Neutrophil (primary cell): ENCODE measurements at regions not wholly inside any gene's neighbourhood (a gene's known extent, or its start where the extent isn't known, plus 50 kb on each side); places are given as distances from the start of the nearest gene placed in this dataset.

ENCODE experiments used
- H3K27ac ChIP-seq: fragments of 200-600 bp; sonication (generic); 2 replicates; pipeline ENCODE4 v1.5.1; 2016; ENCODE audit warnings: mild to moderate bottlenecking, moderate library complexity
- H3K27me3 ChIP-seq: fragments of 200-600 bp; sonication (generic); 2 replicates; pipeline ENCODE4 v1.6.0; 2016; ENCODE audit warnings: mild to moderate bottlenecking
- H3K36me3 ChIP-seq: fragments of 200-600 bp; sonication (generic); 2 replicates; pipeline ENCODE4 v1.5.1; 2017
- H3K4me1 ChIP-seq, 2 experiments: fragments of 200-600 bp in 1 of 2; sonication (generic) in 1 of 2; 1 replicate in 1 of 2; 2 replicates in 1 of 2; pipeline versions ENCODE4 v1.5.1 to v1.6.1; 2013 to 2016; ENCODE audit warnings: low read depth in 1 of 2, low read length in 1 of 2, mild to moderate bottlenecking in 1 of 2, moderate library complexity in 1 of 2; ENCODE audit not compliant: control insufficient read depth in 1 of 2, insufficient read depth in 1 of 2
- H3K4me3 ChIP-seq, 2 experiments: fragments of 200-600 bp in 1 of 2; sonication (generic) in 1 of 2; 1 replicate in 1 of 2; 2 replicates in 1 of 2; pipeline ENCODE4 v1.5.1; 2013 to 2016; ENCODE audit warnings: low read depth in 1 of 2, low read length in 1 of 2, mild to moderate bottlenecking in 1 of 2, moderate library complexity in 1 of 2
- H3K9me3 ChIP-seq: fragments of 200-600 bp; sonication (generic); 2 replicates; pipeline ENCODE4 v1.5.1; 2016
- TF ChIP-seq, protein P1 (sequence below): fragments of 200-600 bp; sonication (generic); IDR thresholded peaks from 2 replicates; pipeline ENCODE4 v1.5.1; 2016; ENCODE audit warnings: antibody characterized with exemption

DNA sequence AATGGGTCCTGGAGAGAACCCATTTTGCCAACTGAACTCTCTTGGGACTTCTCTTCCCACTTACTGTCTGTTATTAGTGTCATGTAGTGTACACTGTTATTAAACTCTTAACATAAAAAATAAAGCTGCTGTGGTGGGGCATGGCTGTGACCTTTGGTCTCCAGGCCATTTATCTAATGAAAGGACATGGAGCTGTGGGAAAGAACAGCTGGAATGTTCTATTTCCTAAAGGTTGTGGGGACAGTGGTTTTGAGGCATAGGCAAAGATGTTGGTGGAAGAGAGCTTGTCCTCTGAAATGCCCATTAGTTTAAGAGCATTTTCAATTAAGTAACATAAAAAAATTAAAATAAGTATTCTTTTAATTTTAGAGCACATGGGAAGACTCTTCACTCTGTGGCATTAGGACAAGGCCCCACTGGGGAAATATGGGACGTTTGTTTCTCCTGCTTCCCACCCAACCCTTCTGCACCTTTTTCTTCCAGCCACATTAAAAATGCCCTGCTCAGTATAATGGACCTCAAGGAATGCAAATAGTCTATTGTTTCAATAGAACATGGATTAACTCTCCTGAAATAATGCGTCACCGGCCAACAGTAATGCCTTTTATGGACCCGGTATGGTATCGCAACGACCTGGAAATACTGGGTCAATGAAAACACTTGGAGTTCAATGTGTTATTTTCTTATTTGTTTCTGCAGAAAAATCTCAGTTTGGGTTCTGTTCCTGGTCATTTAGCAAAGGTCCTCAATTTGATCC is 149.6 kb downstream of the BUB3 start:
- no peaks in the 10 kb centered on the region for H3K36me3 ChIP-seq
- no peaks in the 10 kb centered on the region for H3K4me1 ChIP-seq

DNA sequence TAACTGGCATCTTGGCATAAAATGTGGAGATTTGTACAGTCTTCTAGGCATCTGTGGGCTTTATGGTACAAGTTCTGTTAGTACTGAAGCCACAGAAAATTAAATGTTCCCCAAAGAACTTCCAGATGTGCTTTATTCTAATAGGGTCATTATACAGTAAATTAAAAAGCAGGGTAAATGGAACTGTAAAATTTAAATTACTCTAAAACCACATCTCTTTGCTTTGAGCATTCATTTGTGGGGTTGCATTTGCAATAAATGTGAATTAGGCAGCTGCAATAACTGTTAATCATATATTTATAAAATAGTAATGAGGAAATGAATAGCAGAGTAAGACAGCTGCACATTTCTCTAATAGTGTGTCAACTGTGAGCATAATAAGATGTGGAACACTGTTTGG is 151.5 kb downstream of the BUB3 start:
- Histone ChIP-seq H3K4me3 (no peak overlapping the region), H3K36me3 (no peaks in the 10 kb centered on the region), H3K9me3 (no peaks in the 10 kb centered on the region), H3K4me1 (no peaks in the 10 kb centered on the region), H3K27me3 (no peaks in the 10 kb centered on the region), H3K27ac (no peak overlapping the region)
- TF ChIP-seq, protein P1, sequence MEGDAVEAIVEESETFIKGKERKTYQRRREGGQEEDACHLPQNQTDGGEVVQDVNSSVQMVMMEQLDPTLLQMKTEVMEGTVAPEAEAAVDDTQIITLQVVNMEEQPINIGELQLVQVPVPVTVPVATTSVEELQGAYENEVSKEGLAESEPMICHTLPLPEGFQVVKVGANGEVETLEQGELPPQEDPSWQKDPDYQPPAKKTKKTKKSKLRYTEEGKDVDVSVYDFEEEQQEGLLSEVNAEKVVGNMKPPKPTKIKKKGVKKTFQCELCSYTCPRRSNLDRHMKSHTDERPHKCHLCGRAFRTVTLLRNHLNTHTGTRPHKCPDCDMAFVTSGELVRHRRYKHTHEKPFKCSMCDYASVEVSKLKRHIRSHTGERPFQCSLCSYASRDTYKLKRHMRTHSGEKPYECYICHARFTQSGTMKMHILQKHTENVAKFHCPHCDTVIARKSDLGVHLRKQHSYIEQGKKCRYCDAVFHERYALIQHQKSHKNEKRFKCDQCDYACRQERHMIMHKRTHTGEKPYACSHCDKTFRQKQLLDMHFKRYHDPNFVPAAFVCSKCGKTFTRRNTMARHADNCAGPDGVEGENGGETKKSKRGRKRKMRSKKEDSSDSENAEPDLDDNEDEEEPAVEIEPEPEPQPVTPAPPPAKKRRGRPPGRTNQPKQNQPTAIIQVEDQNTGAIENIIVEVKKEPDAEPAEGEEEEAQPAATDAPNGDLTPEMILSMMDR = no peak

More for the DNA sequence above, 149.6 kb downstream of the BUB3 start:
- Histone ChIP-seq H3K27ac (no peak overlapping the region), H3K4me3 (no peak overlapping the region), H3K9me3 (no peaks in the 10 kb centered on the region), H3K27me3 (no peaks in the 10 kb centered on the region)
- TF ChIP-seq, protein P1 = no peak

DNA sequence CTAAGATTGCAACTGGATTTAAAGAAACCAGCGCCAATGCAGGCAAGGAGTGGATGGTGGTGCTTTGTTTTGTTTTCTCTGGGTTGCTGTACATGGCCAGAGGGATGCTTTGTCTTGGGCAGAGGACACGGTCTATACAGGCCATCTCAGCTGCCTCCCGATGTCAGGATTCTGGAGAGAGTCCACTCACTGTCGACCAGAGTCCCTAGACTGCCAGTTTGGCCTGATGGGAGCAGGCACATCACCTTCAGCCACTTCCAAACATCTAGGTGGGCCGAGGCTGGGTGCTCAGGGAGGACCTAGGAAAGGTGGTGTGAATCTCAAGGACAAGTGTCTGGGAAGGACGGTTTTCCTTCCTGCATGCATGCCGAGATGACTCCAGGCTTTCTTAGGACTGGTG is 152.1 kb downstream of the BUB3 start:
- Histone ChIP-seq H3K9me3 (no peaks in the 10 kb centered on the region), H3K4me3 (no peak overlapping the region), H3K36me3 (no peaks in the 10 kb centered on the region), H3K4me1 (no peaks in the 10 kb centered on the region), H3K27me3 (no peaks in the 10 kb centered on the region), H3K27ac (no peak overlapping the region)
- TF ChIP-seq, protein P1 = no peak

DNA sequence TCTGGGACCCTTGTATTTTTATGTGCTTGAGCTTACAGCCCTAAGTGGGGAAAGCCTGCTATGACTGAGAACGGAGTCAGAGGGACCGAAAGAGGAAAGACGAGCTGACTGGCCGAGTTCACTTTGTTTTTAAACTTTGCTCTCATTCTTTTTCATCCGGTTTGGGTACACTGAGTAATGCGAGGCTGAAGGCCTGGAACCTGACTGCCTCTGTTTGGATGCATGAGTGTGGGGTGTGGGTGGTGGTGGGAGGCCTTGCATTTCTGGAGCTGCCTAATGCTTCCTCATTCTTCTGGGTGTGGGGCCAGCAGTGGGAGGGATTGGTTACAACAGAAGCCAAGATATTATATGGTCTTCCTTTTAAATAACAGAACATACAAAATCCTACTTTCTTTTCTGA is 155.5 kb downstream of the BUB3 start:
- H3K36me3 ChIP-seq = no peaks in the 10 kb centered on the region
- H3K4me3 ChIP-seq = no peak overlapping the region
- H3K27me3 ChIP-seq = peaks cover 6% of the 10 kb centered on the region
- H3K9me3 ChIP-seq = no peaks in the 10 kb centered on the region
- TF ChIP-seq, protein P1 = no peak
- no peak overlapping the region for H3K27ac ChIP-seq
- no peaks in the 10 kb centered on the region for H3K4me1 ChIP-seq

DNA sequence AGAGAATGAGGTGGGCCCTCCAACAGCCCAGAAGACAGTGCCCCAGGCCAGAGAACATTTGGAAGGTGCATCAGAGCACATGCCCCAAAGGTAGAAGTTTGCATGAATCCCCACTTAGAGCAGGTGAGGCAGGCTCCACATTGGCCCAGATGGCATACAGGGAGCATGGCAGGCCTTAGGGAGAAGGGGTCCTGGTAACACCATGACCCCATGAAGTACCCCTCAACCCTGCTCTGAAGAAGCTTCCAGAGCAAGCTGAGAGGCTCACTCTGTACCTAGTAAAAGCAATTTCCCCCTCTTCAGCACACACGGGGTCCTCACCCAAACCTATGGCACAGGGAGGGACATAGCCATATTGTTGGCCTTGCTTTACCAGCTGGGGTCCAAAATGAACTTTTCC is 162.6 kb downstream of the BUB3 start:
- Histone ChIP-seq H3K27ac (no peak overlapping the region), H3K9me3 (no peaks in the 10 kb centered on the region), H3K27me3 (peaks cover 6% of the 10 kb centered on the region), H3K4me3 (no peak overlapping the region), H3K4me1 (no peaks in the 10 kb centered on the region), H3K36me3 (no peaks in the 10 kb centered on the region)
- TF ChIP-seq, protein P1 = no peak
